H1 (cell line): ENCODE measurements at regions not wholly inside any gene's neighbourhood (a gene's known extent, or its start where the extent isn't known, plus 50 kb on each side); places are given as distances from the start of the nearest gene placed in this dataset.
A peak's percentile ranks its signal among the peaks of the same experiment; 100 is the strongest.
"Not testable (repeated sequence)": the region's sequence is repeated elsewhere in the genome, so short reads cannot be mapped to it uniquely, and the experiment has no call there.

Experiments
- CTCF ChIA-PET: fragments of 300-600 bp; sonication (Branson Sonifier 250); formaldehyde crosslinking; loops from one replicate; lab custom pipeline; 2021; ENCODE audit not compliant: partially characterized antibody; lab: Charles Lee
- POLR2A ChIA-PET: fragments of 300-600 bp; sonication (Branson Sonifier 250); formaldehyde crosslinking; loops from one replicate; lab custom pipeline; 2021; ENCODE audit warnings: inconsistent platforms; ENCODE audit not compliant: partially characterized antibody; lab: Charles Lee
- DNase-seq, 2 experiments: peaks; one replicate each; pipeline versions ENCODE4 v3.0.0 to v3.0.0-alpha.2; 2010 to 2022; ENCODE audit warnings: low spot score in 2 of 2, low read depth in 1 of 2, mixed read lengths in 1 of 2
- FAIRE-seq: peaks from 2 replicates; lab custom pipeline; 2011; peaks lifted over from hg19 to GRCh38; lab: Jason Lieb, UNC
- H2AFZ ChIP-seq: 2 replicates; pipeline ENCODE4 v1.8.1; 2012; ENCODE audit warnings: low read length, inconsistent platforms
- H2AK5ac ChIP-seq: 2 replicates; pipeline ENCODE4 v1.6.1; 2013; ENCODE audit warnings: low read depth, low read length
- H2BK120ac ChIP-seq: replicated peaks from 2 replicates; pipeline ENCODE3; 2013; ENCODE audit warnings: low read depth, low read length, inconsistent platforms
- H2BK12ac ChIP-seq: 2 replicates; pipeline ENCODE4 v1.6.1; 2013; ENCODE audit warnings: low read depth, low read length
- H2BK15ac ChIP-seq: 2 replicates; pipeline ENCODE4 v1.6.1; 2013; ENCODE audit warnings: low read length
- H2BK20ac ChIP-seq: 2 replicates; pipeline ENCODE4 v1.6.1; 2013; ENCODE audit warnings: low read length
- H2BK5ac ChIP-seq: 2 replicates; pipeline ENCODE4 v1.6.1; 2013; ENCODE audit warnings: low read depth, low read length
- H3K14ac ChIP-seq: 2 replicates; pipeline ENCODE4 v1.6.1; 2013; ENCODE audit warnings: inconsistent platforms; ENCODE audit not compliant: insufficient read length
- H3K18ac ChIP-seq: 2 replicates; pipeline ENCODE4 v1.6.1; 2013; ENCODE audit warnings: low read length; ENCODE audit errors: extremely low read depth
- H3K23ac ChIP-seq: 2 replicates; pipeline ENCODE4 v1.6.1; 2013; ENCODE audit warnings: inconsistent platforms; ENCODE audit not compliant: insufficient read length
- H3K23me2 ChIP-seq: 2 replicates; pipeline ENCODE4 v1.6.1; 2013; ENCODE audit warnings: low read depth, low read length
- H3K27ac ChIP-seq: 2 replicates; pipeline ENCODE4 v1.6.1; 2011; ENCODE audit warnings: low read depth, low read length, inconsistent platforms
- H3K27me3 ChIP-seq, 4 experiments: replicated peaks in 1 of 4; 1 replicate in 1 of 4; 2 replicates in 3 of 4; pipeline versions ENCODE4 v1.6.1 to v1.8.1; 2011 to 2013; ENCODE audit warnings: low read length in 3 of 4, mild to moderate bottlenecking in 3 of 4, inconsistent platforms in 2 of 4, mixed read lengths in 2 of 4, moderate library complexity in 1 of 4; ENCODE audit not compliant: control insufficient read depth in 3 of 4, insufficient read depth in 3 of 4; ENCODE audit errors: extremely low read depth in 1 of 4
- H3K36me3 ChIP-seq, 4 experiments: 2 replicates each; pipeline versions ENCODE4 v1.6.1 to v1.8.1; 2011 to 2013; ENCODE audit warnings: mild to moderate bottlenecking in 4 of 4, low read length in 3 of 4, moderate library complexity in 2 of 4, control low read depth in 1 of 4, inconsistent platforms in 1 of 4; ENCODE audit not compliant: insufficient read depth in 4 of 4, control insufficient read depth in 2 of 4
- H3K4ac ChIP-seq: replicated peaks from 2 replicates; pipeline ENCODE3; 2013; ENCODE audit warnings: low read length, low read depth, mixed read lengths, inconsistent platforms; ENCODE audit not compliant: insufficient read length
- H3K4me1 ChIP-seq, 4 experiments: replicated peaks in 1 of 4; 1 replicate in 1 of 4; 2 replicates in 3 of 4; pipeline versions ENCODE4 v1.6.1 to v1.8.1; 2011 to 2013; ENCODE audit warnings: low read length in 3 of 4, inconsistent platforms in 2 of 4, mixed read lengths in 1 of 4; ENCODE audit not compliant: insufficient read depth in 4 of 4, control insufficient read depth in 3 of 4
- H3K4me2 ChIP-seq, 2 experiments: 2 replicates each; pipeline versions ENCODE4 v1.6.1 to v1.8.1; 2011 to 2013; ENCODE audit warnings: low read depth in 2 of 2, low read length in 2 of 2, control low read depth in 1 of 2, inconsistent platforms in 1 of 2, mild to moderate bottlenecking in 1 of 2; ENCODE audit not compliant: insufficient read depth in 1 of 2
- H3K4me3 ChIP-seq, 4 experiments: fragments of 200-600, 300-600 bp in 1 of 4; sonication (generic), shearing (Covaris generic), sonication (Bioruptor Twin) in 1 of 4; 2 replicates each; pipeline versions ENCODE4 v1.5.1 to v1.8.1; 2011 to 2016; ENCODE audit warnings: low read length in 4 of 4, low read depth in 3 of 4, control low read depth in 2 of 4, inconsistent platforms in 2 of 4, mild to moderate bottlenecking in 2 of 4, mixed read lengths in 1 of 4, moderate library complexity in 1 of 4; ENCODE audit not compliant: insufficient read depth in 2 of 4; ENCODE audit errors: extremely low read depth in 1 of 4
- H3K56ac ChIP-seq: replicated peaks from 2 replicates; pipeline ENCODE3; 2013; ENCODE audit warnings: low read depth, mild to moderate bottlenecking, mixed read lengths, low read length, inconsistent platforms; ENCODE audit not compliant: insufficient read length
- H3K79me1 ChIP-seq: 2 replicates; pipeline ENCODE4 v1.6.1; 2013; ENCODE audit warnings: low read depth, low read length, control low read depth
- H3K79me2 ChIP-seq, 2 experiments: 2 replicates each; pipeline versions ENCODE4 v1.6.1 to v1.8.1; 2012 to 2013; ENCODE audit warnings: low read length in 2 of 2, mild to moderate bottlenecking in 2 of 2, inconsistent platforms in 1 of 2; ENCODE audit not compliant: insufficient read depth in 2 of 2, control insufficient read depth in 1 of 2
- H3K9ac ChIP-seq, 4 experiments: replicated peaks in 1 of 4; 1 replicate in 1 of 4; 2 replicates in 3 of 4; pipeline versions ENCODE4 v1.6.1 to v1.8.1; 2011 to 2013; ENCODE audit warnings: low read depth in 3 of 4, low read length in 3 of 4, control low read depth in 2 of 4, mild to moderate bottlenecking in 2 of 4, moderate library complexity in 2 of 4, inconsistent platforms in 1 of 4; ENCODE audit errors: extremely low read depth in 1 of 4
- H3K9me3 ChIP-seq, 2 experiments: 2 replicates each; pipeline versions ENCODE4 v1.6.1 to v1.8.1; 2012 to 2013; ENCODE audit warnings: mild to moderate bottlenecking in 2 of 2, moderate library complexity in 2 of 2, control low read depth in 1 of 2, inconsistent platforms in 1 of 2, low read depth in 1 of 2, low read length in 1 of 2, mixed read lengths in 1 of 2; ENCODE audit not compliant: insufficient read depth in 2 of 2
- H4K20me1 ChIP-seq, 2 experiments: replicated peaks in 1 of 2; 2 replicates each; pipeline versions ENCODE3 to v1.8.1; 2011 to 2013; ENCODE audit warnings: inconsistent platforms in 2 of 2, low read length in 2 of 2, mild to moderate bottlenecking in 1 of 2; ENCODE audit not compliant: insufficient read depth in 2 of 2, control insufficient read depth in 1 of 2
- H4K5ac ChIP-seq: 2 replicates; pipeline ENCODE4 v1.6.1; 2013; ENCODE audit warnings: low read length, low read depth, mixed read lengths, inconsistent platforms; ENCODE audit not compliant: insufficient read length
- H4K8ac ChIP-seq: 2 replicates; pipeline ENCODE4 v1.8.0; 2013; ENCODE audit warnings: mild to moderate bottlenecking, moderate library complexity, low read length, inconsistent platforms; ENCODE audit not compliant: insufficient read depth; ENCODE audit errors: extremely low read depth
- H4K91ac ChIP-seq: replicated peaks from 2 replicates; pipeline ENCODE3; 2013; ENCODE audit warnings: low read length, mixed read lengths, inconsistent platforms; ENCODE audit not compliant: insufficient read length
- BACH1 ChIP-seq: IDR thresholded peaks from 2 replicates; pipeline ENCODE4 v1.6.1; 2012; ENCODE audit warnings: low read length, improper control_type of control experiment
- CTCF ChIP-seq, 3 experiments: IDR thresholded peaks; 1 replicate in 2 of 3; 2 replicates in 1 of 3; pipeline versions ENCODE4 v1.5.1 to v1.6.1; 2011; ENCODE audit warnings: low read length in 3 of 3, mild to moderate bottlenecking in 3 of 3, inconsistent platforms in 2 of 3, low read depth in 1 of 3, moderate library complexity in 1 of 3; ENCODE audit not compliant: insufficient read depth in 1 of 3; ENCODE audit errors: control extremely low read depth in 1 of 3
- HDAC2 ChIP-seq, 2 experiments: fragments of 300-600 bp in 1 of 2; sonication (generic) in 1 of 2; IDR thresholded peaks; 2 replicates each; pipeline ENCODE4 v1.6.1; 2011 to 2012; ENCODE audit warnings: low read depth in 2 of 2, low read length in 2 of 2, mild to moderate bottlenecking in 2 of 2, moderate library complexity in 2 of 2, borderline replicate concordance in 1 of 2, inconsistent platforms in 1 of 2
- PHF8 ChIP-seq: fragments of 200-600 bp; sonication (generic); conservative IDR thresholded peaks from 2 replicates; pipeline ENCODE4 v1.7.1; 2012; ENCODE audit warnings: low read depth, mild to moderate bottlenecking, inconsistent platforms, low read length, moderate library complexity
- RAD21 ChIP-seq, 2 experiments: IDR thresholded peaks in 1 of 2; conservative IDR thresholded peaks in 1 of 2; 2 replicates each; pipeline ENCODE4 v1.6.1; 2011; ENCODE audit warnings: low read depth in 2 of 2, low read length in 2 of 2, improper control_type of control experiment in 1 of 2, inconsistent platforms in 1 of 2, mild to moderate bottlenecking in 1 of 2, moderate library complexity in 1 of 2
- SIN3A ChIP-seq, 2 experiments: IDR thresholded peaks in 1 of 2; conservative IDR thresholded peaks in 1 of 2; 2 replicates each; pipeline ENCODE4 v1.6.1; 2011 to 2012; ENCODE audit warnings: low read length in 2 of 2, improper control_type of control experiment in 1 of 2, low read depth in 1 of 2, mild to moderate bottlenecking in 1 of 2
- TAF1 ChIP-seq: IDR thresholded peaks from 2 replicates; pipeline ENCODE4 v1.6.1; 2011; ENCODE audit warnings: mild to moderate bottlenecking, low read depth, low read length
- WGBS, 2 experiments: shearing (Covaris generic) in 1 of 2; methylation state at CpG; one replicate each; pipeline versions ENCODE4 v1.1.6 to v1.1.7; 2013 to 2015; ENCODE audit warnings: low lambda C conversion rate in 2 of 2, mixed read lengths in 2 of 2, inconsistent platforms in 1 of 2, low coverage in 1 of 2, missing lambda C conversion rate in 1 of 2; ENCODE audit not compliant: insufficient replicate concordance in 2 of 2, insufficient coverage in 1 of 2, insufficient read length in 1 of 2; ENCODE audit errors: extremely low coverage in 1 of 2, missing lambda C conversion rate in 1 of 2; 5-methylcytosine and 5-hydroxymethylcytosine counted together

DNA sequence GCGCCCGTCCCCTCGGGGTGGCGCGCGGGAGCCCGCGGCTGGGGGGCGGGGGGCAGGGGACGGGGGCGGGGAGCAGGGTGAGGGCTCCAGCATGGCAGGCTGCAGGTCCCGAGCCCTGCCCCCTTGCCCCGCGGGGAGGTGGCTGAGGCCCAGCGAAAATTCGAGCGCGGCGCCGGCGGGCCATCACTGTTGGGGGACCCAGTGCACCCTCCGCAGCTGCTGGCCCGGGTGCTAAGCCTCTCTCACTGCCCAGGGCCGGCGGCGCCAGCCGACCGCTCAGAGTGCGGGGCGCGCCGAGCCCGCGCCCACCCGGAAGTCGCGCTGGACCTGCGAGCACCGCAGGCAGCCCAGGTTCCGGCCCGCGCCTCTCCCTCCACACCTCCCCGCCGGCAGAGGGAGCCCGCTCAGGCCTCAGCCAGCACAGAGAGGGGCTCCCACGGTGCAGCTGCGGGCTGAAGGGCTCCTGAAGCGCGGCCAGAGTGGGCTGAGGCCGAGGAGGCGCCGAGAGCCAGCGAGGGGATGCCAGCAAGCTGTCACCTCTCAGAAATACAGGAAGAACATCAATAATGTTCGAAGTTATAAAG lies 290.8 kb upstream of the PRSS16 start:
- H3K23ac ChIP-seq, H2AFZ ChIP-seq, H2BK12ac ChIP-seq, H3K79me2 ChIP-seq, FAIRE-seq, CTCF ChIA-PET, H4K20me1 ChIP-seq, H3K27me3 ChIP-seq, H3K23me2 ChIP-seq, H3K4me1 ChIP-seq, H2AK5ac ChIP-seq, H2BK5ac ChIP-seq, H3K4ac ChIP-seq, H3K56ac ChIP-seq, H3K18ac ChIP-seq, H3K27ac ChIP-seq, H4K5ac ChIP-seq, H4K91ac ChIP-seq, H4K8ac ChIP-seq, H3K14ac ChIP-seq, H2BK20ac ChIP-seq, H3K9me3 ChIP-seq, H3K79me1 ChIP-seq, H2BK15ac ChIP-seq, H3K36me3 ChIP-seq, H2BK120ac ChIP-seq: not testable (repeated sequence)
- TF ChIP-seq HDAC2 (IDR thresholded peaks at IDR 0.05; ENCODE audit: borderline replicate concordance in 1 of 2, low read depth in 2 of 2, low read length in 2 of 2): 0 out of 4 replicates have a peak, but pooled peaks of 1 of the 2 experiments have one; percentile 34
- TF ChIP-seq SIN3A (conservative IDR thresholded peaks at IDR 0.05 in 1 of 2, IDR thresholded peaks at IDR 0.05 in 1 of 2; ENCODE audit: low read depth in 1 of 2, low read length in 2 of 2): 0 out of 4 replicates have a peak, but pooled peaks of 1 of the 2 experiments have one; percentile 19
- peak in 2 of 3 experiments; percentile 39; a peak in 3 of 4 replicates for TF ChIP-seq CTCF (IDR thresholded peaks at IDR 0.05; ENCODE audit: control extremely low read depth in 1 of 3, insufficient read depth in 1 of 3, low read depth in 1 of 3, low read length in 3 of 3)
- TF ChIP-seq RAD21 (IDR thresholded peaks at IDR 0.05 in 1 of 2, conservative IDR thresholded peaks at IDR 0.05 in 1 of 2; ENCODE audit: low read depth in 2 of 2, low read length in 2 of 2): peak; percentile 31 to 43
- peak; percentile 67; the same call in 1 of the 2 replicates for TF ChIP-seq BACH1
- peak; percentile 46; the same call in 1 of the 2 replicates for TF ChIP-seq PHF8
- 0 out of 2 replicates have a peak, but pooled peaks have one; percentile 15 for TF ChIP-seq TAF1
- peak overlapping the region; percentile 51 to 54; a peak in 2 of 4 replicates for H3K4me2 ChIP-seq
- WGBS, 2 experiments: 5% methylated on average over 9 of the region's 54 CpGs; no CpG with 5 or more reads in 1 of the 2 experiments
- DNase-seq: peak in 1 of 2 experiments; percentile 88
- POLR2A ChIA-PET: interaction anchor here (1.1 kb wide), 1 partner anchor 190 kb away, joined by 4 read pairs; a partner anchor contains a TSS
- peak overlapping the region in 2 of 4 experiments; percentile 44 to 56; a peak in 2 of 7 replicates for H3K9ac ChIP-seq
- H3K4me3 ChIP-seq: peak overlapping the region in 3 of 4 experiments; percentile 12 to 60 (median 43); a peak in 6 of 8 replicates
